ENCODE measurements at regions not wholly inside any gene's neighbourhood (a gene's known extent, or its start where the extent isn't known, plus 50 kb on each side); places are given as distances from the start of the nearest gene placed in this dataset.

DNA sequence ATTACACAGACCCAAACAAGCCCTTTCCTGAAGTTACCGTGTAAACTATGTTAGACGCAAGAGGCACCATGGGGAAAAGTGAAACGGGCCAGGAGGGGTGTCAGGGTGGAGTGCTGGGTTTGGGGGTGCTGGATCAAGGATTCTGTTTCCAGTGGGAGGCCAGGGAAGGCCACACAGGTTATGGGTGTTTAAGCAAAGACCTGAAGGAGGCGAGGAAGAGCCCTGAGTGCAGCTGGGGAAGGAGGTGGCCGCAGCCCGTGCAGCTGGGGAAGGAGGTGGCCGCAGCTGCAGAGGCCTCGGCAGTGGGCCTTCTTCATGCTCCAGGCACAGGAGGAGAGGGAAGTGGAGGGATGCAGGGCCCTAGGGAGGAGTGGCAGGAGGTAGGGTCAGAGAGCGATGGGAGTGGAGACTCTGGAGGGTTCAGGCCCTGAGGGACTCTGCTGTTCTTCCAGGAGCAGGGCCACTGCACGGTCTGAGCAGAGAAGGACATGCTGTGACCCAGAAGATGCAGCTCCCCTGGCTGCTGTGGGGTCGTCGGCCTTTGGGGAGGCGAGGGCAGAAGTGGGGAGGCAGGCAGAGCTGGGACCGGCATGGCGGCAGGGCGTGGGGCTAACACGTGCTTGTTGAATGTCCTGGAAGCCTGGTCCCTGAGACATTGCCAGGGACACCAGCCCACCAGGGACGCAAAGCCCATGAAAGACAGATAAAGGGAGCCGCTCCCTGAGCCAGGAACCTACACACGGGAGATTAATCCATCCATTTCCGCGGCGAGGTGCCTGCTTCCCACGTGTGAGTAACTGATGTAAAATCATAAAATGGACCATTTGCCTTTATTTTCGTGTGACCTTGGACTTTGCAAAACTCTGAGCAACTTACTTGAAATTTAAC is 1049.1 kb downstream of the BRD1 start:
- Mint-ChIP-seq H3K27ac (no peak overlapping the region), H3K27me3 (ENCODE audit: insufficient read depth) (no peaks in the 10 kb centered on the region; the same call in none of the 2 replicates), H3K4me3 (no peak overlapping the region), H3K36me3 (ENCODE audit: low read depth) (peaks cover 10% of the 10 kb centered on the region), H3K9me3 (peaks cover 87% of the 10 kb centered on the region), H3K4me1 (ENCODE audit: low read depth) (no peaks in the 10 kb centered on the region)
- DNase-seq, result no peak
- TF ChIP-seq, protein P1, sequence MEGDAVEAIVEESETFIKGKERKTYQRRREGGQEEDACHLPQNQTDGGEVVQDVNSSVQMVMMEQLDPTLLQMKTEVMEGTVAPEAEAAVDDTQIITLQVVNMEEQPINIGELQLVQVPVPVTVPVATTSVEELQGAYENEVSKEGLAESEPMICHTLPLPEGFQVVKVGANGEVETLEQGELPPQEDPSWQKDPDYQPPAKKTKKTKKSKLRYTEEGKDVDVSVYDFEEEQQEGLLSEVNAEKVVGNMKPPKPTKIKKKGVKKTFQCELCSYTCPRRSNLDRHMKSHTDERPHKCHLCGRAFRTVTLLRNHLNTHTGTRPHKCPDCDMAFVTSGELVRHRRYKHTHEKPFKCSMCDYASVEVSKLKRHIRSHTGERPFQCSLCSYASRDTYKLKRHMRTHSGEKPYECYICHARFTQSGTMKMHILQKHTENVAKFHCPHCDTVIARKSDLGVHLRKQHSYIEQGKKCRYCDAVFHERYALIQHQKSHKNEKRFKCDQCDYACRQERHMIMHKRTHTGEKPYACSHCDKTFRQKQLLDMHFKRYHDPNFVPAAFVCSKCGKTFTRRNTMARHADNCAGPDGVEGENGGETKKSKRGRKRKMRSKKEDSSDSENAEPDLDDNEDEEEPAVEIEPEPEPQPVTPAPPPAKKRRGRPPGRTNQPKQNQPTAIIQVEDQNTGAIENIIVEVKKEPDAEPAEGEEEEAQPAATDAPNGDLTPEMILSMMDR (IDR thresholded peaks at IDR 0.05), result no peak

DNA sequence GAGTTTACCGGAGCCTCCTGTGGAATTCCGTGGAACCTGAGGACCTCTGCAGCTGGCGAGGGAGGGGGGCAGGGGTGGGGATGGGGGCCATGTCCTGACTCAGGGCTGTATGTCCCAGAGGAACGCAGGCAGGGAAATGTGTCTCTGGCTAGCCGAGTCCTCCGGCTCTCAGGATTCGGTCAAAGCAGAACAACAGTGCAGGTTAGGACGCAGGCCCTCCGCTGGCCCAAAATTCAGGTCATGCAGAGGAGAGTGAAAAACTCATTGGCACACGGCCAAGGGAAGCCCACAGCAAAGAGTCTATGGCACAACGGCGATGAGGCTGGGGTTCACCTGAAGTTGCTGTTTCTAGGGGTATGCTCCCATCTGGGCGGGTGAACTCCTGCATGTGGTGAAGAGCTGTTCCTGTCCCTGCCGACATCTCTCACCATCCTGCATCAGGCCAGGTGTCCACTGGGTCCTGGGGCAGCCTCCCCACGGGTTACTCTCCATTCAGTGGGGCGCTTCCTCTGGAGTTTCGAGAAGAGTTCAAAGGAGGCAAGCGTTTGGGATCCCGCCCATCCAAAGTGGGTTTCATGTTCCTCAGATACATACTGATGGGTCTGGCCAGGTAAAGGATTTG is 1055.3 kb downstream of the BRD1 start:
- no peak overlapping the region for H3K4me3 Mint-ChIP-seq
- TF ChIP-seq, protein P1 (IDR thresholded peaks at IDR 0.05), result no peak
- H3K27me3 Mint-ChIP-seq (ENCODE audit: insufficient read depth), result no peaks in the 10 kb centered on the region; the same call in none of the 2 replicates
- H3K4me1 Mint-ChIP-seq (ENCODE audit: low read depth), result no peaks in the 10 kb centered on the region
- no peak overlapping the region for H3K27ac Mint-ChIP-seq
- peaks cover 17% of the 10 kb centered on the region; the same call in 1 of the 2 replicates for H3K36me3 Mint-ChIP-seq (ENCODE audit: low read depth)
- DNase-seq, result no peak
- peaks cover 66% of the 10 kb centered on the region for H3K9me3 Mint-ChIP-seq

DNA sequence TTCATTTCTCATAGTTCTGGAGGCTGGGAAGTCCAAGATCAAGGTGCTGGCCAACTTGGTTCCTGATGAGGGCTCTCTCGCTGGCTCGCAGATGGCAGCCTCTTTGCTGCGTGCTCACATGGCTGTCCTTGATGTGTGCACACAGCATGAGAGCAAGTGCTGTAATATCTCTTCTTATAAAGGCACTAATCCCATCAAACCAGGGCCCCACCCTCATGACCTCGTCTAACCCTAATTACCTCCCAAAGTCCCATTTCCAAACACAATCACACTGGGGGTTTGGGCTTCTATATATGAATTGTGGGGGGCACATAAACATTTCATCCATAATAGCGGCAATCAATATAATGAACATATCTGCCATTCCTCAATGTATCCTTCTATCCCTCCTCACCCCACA is 1062.1 kb downstream of the BRD1 start:
- Mint-ChIP-seq H3K9me3 (peaks cover 51% of the 10 kb centered on the region), H3K36me3 (ENCODE audit: low read depth) (peaks cover 12% of the 10 kb centered on the region), H3K4me1 (ENCODE audit: low read depth) (no peaks in the 10 kb centered on the region), H3K27ac (no peak overlapping the region), H3K27me3 (ENCODE audit: insufficient read depth) (no peaks in the 10 kb centered on the region), H3K4me3 (no peak overlapping the region)
- TF ChIP-seq, protein P1 (IDR thresholded peaks at IDR 0.05), result no peak
- DNase-seq, result no peak

DNA sequence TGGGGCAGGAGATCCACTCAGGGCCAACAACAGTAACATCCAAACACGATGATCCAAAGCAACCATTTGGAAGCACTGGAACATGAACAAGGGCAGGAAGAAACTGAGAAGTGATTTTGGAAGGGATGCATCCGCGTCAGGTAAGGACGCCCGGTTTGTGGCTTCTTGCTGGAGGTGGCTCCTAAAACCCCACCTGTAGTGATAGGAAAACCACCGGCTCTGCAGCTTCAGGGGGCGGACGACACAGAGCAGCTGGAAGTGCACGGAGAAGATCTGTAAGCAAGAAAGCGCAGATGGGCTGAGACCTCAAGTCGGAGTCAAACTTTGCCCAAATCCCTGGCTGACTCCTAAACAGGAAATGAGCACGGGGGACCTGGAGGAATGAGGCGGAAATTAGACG is 1066.1 kb downstream of the BRD1 start:
- no peak for DNase-seq
- TF ChIP-seq, protein P1 (IDR thresholded peaks at IDR 0.05), result no peak
- Mint-ChIP-seq H3K4me3 (no peak overlapping the region), H3K9me3 (peaks cover 68% of the 10 kb centered on the region), H3K27me3 (ENCODE audit: insufficient read depth) (no peaks in the 10 kb centered on the region), H3K27ac (no peak overlapping the region), H3K36me3 (ENCODE audit: low read depth) (peaks cover 13% of the 10 kb centered on the region), H3K4me1 (ENCODE audit: low read depth) (no peaks in the 10 kb centered on the region)

DNA sequence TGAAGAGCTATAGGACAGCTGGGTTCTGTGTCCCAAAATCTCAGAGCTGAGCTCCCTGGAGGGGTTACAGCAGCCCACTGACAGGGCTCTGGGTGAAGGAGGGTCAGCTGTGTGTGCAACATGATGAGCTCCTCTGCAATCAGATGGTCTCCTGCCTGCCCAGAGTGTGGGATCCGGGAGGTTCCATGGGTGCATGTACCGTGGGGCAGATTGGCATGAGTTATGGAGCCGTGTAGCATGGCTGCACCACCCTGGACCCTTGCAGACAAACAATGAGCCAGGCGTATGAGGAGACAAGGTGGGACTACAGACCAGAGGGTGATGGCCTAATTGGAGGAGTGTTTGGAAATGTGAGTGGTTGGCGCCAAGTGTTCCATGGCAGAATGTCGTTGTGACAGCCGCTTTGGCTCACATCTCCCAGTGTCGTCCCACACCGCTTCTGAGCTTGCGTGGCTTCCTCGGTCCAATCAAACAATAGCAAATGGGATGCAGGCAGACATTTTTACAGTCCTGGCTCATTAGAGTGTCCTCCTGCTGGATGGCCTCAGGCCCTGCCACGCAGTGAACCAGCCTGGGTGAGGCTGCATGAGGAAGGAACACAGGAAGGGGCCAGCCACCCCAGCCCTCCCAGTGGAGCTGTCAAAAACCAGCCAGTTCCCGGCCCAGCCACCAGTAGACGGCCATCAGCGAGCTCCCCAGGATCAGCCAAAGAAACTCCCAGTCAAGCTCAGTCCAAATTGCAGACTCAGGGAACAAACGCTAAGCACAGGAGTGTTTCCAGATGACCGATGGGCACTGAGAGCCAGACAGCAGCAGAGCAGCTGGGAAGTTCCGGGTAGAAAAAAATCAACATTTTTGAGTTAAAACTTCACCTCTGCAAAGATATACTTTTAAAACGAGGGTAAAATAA is 1066.9 kb downstream of the BRD1 start:
- H3K27ac Mint-ChIP-seq, result no peak overlapping the region
- no peaks in the 10 kb centered on the region for H3K4me1 Mint-ChIP-seq (ENCODE audit: low read depth)
- H3K4me3 Mint-ChIP-seq, result no peak overlapping the region
- peaks cover 13% of the 10 kb centered on the region for H3K36me3 Mint-ChIP-seq (ENCODE audit: low read depth)
- peaks cover 75% of the 10 kb centered on the region for H3K9me3 Mint-ChIP-seq
- H3K27me3 Mint-ChIP-seq (ENCODE audit: insufficient read depth), result no peaks in the 10 kb centered on the region
- no peak for DNase-seq
- TF ChIP-seq, protein P1 (IDR thresholded peaks at IDR 0.05), result no peak
